ENCODE measurements at regions not wholly inside any gene's neighbourhood (a gene's known extent, or its start where the extent isn't known, plus 50 kb on each side); places are given as distances from the start of the nearest gene placed in this dataset.

DNA sequence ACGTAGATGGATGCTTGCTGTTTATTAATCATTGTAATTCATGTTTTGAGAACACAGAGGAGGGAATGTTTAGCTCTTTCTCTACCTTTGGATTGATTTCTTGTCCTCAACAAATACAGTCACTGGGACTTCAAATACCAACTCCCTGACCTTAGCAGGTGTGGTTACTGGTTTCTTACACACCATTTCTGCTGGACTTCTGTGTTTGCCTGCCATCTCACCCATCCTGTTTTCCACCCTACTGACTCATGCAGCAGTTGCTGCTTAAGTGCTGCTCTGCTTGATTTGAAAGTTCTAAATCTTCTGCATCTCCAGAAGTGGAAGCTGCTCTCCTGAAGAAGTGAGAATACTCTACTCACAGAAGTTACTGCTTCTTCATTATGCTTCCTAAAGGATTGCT lies 170.3 kb downstream of the ZPLD1 start:
- DNase-seq = no peak

DNA sequence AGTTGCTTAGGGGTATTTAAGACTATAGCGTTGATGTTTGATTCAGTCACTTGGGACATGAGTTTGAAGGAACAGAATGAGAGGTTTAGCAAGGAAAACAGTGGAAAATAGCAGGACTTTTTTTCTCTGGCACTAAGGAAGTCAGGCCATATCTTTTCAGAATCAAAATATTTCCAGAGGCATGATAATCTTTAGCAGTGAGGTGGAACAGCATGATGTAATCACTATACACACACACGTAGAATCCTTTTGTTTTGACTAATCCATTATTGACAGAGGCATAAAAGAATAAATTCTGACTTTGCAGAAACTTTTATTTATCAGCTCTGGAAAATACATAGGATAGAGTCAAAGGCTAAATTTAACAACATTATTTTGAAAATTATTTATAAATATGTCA lies 174.1 kb downstream of the ZPLD1 start:
- DNase-seq = no peak

GRCh38 chr3:102614021-102614569 lies 179.3 kb downstream of the ZPLD1 start:
- no peak for DNase-seq

GRCh38 chr3:102614585-102614984 lies 179.8 kb downstream of the ZPLD1 start:
- no peak for DNase-seq

- DNase-seq = no peak
Measured at GRCh38 chr3:102617381-102617780, 182.6 kb downstream of the ZPLD1 start.

- no peak for DNase-seq
Measured at GRCh38 chr3:102619361-102619760, 184.5 kb downstream of the ZPLD1 start.

DNA sequence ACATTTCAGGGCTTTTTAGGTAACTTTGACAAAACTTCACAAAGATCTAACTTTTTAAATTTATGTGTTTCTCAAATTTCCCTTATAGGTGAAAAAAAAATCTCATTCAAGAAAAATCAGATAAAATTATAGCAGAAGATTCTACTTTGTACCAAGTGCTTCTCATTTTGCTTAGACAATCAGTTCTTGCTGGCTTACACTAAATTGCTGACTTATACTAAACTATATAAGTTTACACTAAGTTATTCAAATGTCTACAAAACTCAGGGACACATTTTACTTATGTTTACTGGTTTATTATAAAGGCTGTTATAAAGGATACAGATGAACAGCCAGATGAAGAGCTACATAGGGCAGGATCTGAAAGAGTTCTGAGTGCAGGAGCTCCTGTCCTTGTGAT lies 195.1 kb downstream of the ZPLD1 start:
- no peak for DNase-seq

- DNase-seq = no peak
Measured at GRCh38 chr3:102630531-102630930, 195.7 kb downstream of the ZPLD1 start.

DNA sequence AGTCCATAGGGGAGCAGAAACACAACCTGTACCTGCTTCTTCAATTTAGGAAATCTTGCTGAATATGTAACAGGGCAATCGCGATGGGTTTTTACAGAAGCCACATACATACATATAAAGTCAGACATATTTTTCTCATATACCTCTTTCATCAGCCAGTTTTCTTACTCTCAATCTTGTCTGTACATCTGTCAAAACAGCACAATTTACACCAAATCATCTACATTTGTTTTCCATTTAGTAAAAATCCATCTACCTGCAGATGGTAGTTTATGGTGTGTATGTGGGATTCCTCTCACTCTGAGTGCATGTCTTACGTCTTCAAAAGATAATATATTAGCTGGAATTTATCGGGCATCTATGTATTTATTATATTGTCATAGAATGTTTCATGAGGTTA lies 208.7 kb downstream of the ZPLD1 start:
- DNase-seq = no peak

DNA sequence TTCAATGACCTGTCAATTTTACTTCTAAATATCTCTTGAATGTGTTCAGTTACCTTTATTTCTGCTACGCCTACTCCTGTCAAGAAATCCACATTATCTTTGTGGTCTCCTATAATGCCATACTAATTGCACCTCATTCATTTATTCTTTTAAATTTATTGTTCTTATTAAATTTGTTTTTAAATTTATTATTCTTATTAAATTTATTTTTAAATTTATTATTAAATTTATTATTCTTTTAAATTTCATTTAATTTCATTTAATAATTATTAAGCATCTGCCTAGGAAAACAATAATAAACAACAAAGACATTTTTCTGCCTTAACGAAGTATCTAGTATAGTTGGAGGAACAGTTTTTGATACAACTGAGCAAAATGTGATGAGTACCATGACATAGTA lies 211.7 kb downstream of the ZPLD1 start:
- DNase-seq = no peak

- no peak for DNase-seq
Measured at GRCh38 chr3:102660653-102661052, 225.8 kb downstream of the ZPLD1 start.

GRCh38 chr3:102661707-102662497 lies 227.1 kb downstream of the ZPLD1 start:
- no peak for DNase-seq

GRCh38 chr3:102662498-102662772 lies 227.6 kb downstream of the ZPLD1 start:
- DNase-seq = no peak

GRCh38 chr3:102664126-102664525 lies 229.3 kb downstream of the ZPLD1 start:
- DNase-seq = no peak

DNA sequence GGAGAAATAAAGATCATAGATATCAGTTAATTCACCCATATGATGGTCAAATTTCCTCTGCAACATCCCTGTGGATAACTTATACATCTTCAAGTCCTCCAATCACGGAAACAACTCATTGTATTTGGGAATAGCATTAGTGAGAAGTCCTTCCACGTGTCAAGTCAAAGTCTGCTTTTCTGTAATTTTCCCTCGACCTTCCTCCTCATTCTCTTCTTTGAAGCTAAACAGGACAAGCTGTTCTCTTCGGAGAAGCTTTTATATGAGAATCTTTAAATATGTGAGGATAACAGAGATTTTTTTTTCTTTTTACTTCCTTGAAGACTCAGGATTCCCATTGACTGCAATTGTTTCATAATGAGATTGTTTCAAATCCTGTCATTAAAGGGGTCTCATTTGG lies 230.4 kb downstream of the ZPLD1 start:
- DNase-seq = no peak

DNA sequence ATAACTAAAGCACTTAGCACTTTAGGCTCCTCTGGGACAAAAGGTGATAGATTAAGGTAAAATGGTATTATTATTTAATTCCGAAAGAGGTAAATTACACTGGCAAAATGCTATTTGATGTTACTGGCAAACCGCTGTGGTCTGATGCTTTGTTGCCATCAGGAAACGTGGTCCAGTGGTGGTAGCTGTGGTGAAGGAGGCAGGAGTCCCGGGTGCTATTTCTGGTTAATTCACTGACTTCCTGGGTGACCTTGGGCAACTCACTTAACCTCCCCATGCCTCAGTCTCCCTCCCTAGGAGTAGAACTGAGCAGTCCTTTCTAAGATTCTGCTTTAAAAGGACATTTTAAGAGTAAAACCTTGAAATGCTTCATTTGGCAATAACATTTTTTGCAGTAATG lies 233.4 kb downstream of the ZPLD1 start:
- DNase-seq = no peak

DNA sequence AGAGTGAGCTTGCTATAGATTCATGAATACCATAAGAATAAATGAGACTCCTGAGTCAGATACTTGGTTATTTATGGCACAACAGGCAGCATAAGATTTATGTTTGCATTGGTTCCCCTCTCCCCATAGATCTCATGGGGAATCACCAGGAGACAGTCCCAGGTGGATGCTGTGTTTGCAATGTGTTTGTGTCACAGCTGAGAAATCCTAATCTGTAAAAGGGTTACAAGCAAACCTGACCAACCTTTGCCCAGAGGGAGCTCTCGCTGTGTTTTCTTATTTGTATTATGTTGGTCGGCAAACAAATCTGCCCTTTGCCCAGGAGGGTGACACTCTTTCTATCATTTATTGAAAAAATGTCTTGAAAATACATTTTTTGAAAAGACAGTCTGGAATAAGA lies 236.2 kb downstream of the ZPLD1 start:
- DNase-seq = no peak

- DNase-seq = no peak
Measured at GRCh38 chr3:102672305-102672704, 237.5 kb downstream of the ZPLD1 start.

GRCh38 chr3:102673271-102674115 lies 238.7 kb downstream of the ZPLD1 start:
- DNase-seq = peak; percentile 61

GRCh38 chr3:102674284-102674683 lies 239.5 kb downstream of the ZPLD1 start:
- no peak for DNase-seq

DNA sequence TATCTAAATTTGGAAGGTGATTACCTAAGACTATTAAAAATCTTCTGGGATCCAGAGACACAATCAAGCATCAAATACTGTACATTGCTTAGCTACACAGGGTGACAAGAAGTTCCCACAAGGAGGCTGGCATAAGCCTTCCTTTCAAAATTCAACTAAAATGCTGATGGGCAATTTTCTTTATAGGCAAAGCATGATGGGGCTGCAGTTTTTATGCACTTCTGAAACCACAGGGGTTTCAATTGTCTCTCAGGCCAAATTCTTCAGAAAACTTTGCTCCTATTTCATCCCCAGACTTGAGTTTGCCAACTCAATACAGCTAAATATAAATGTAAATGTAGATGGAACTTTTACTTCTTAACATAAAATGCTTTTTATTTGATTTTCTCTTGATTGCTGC lies 241.6 kb downstream of the ZPLD1 start:
- DNase-seq = no peak

- no peak for DNase-seq
Measured at GRCh38 chr3:102682741-102683140, 247.9 kb downstream of the ZPLD1 start.

- no peak for DNase-seq
Measured at GRCh38 chr3:102686792-102687191, 252.0 kb downstream of the ZPLD1 start.

DNA sequence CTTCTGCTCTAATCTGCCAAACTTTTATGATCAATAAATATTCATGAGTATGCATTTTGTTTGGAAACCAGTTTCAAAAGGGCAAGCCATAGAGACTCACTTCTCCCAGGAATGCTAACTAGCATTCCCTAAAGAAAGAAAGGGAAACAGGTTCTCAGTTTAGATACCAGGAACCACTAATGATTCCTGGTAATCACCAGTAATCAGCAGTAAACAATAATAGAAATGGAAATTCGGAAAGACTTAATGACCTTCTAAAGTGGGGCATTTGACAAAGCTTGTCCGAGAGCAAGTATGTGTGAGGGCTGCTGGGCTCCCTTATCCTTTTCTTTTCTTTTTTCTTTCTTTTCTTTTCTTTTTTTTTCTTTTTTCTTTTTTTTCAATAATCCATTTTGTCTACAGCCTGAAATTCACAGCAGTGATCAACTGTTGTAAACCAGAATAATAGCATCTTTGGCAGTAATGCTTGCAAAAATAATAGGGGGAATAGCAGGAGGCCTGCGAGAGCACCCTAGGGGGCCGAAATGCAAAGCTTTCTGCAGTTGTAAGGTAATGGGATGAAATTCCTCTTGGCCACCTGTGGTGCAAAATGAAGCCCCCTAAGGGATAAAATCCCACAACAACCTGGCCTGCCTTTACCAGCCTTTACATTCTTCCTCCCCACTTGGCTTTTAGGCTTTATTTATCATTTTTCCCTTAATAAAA lies 253.2 kb downstream of the ZPLD1 start:
- no peak for DNase-seq
